Activated CD8-positive, alpha-beta memory T cell treated with anti-CD3 and anti-CD28 coated beads for 1 hour (primary cell): ENCODE measurements at regions not wholly inside any gene's neighbourhood (a gene's known extent, or its start where the extent isn't known, plus 50 kb on each side); places are given as distances from the start of the nearest gene placed in this dataset.

Experiments used
- DNase-seq, 2 donors: peaks; one replicate each; pipeline ENCODE4 v3.0.0-alpha.2; 2020; ENCODE audit warnings: low read depth in 1 of 2; ENCODE audit errors: extremely low read depth in 1 of 2

- DNase-seq: no peak
Observed at GRCh38 chr13:31853643-31854326, 114.5 kb downstream of the RXFP2 start.

DNA sequence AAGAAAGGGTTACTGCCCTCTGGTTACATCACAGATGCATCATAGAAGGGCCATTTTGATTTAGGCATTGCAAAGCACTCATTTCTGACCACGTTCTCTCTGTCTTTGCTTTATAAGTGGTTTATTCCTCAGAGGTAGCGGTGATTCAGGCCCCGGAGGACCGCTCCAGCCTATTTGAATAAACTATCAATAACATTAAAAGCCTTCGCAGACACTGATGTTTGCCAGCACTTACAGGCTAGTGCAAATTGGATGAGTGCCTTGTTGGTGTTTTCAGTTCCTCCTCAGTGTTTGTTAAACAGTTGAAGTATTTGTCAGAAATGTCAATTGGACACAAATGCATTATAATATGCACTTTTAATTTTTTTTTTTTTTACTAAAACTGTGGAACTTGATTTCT lies 120.2 kb downstream of the RXFP2 start:
- no peak for DNase-seq

DNA sequence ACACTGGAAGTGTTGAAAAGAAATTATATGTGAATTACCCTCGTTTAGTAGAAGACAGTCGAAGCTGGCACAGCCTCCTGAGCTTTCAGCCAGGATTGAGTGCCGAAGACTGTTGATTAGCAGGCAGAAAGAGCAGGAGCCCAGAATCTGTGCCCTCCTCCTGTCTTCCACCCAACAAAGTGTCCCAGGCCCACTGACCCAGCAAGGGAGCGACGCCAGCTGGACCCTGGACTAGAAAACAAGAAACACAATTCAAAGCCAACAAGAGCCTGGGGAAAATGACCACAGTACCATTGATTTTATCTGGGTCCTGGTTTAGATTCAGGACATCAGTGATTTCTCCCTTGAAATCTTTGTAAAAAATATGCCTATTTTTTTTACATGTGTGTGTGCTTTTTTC lies 120.7 kb downstream of the RXFP2 start:
- no peak for DNase-seq

DNA sequence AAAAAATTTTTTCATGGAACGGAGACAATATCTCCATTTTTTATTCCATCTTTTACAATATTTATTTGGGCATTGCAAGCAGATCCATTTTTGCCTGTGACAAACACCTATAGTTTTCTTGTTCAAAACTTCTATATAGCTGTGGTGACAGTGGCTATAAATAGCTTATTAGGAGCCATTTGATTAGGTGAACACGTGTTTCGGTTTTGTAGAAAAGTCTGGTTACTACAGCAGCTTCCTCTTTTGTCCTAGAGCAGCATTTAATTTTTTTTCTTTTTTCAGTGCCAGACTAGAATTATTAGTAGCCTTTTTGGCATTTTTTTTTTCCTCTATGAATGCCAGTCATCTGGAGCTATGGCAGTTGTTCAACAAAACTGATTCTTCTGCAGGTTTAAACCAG lies 123.5 kb downstream of the RXFP2 start:
- DNase-seq: no peak

- DNase-seq: no peak
Observed at GRCh38 chr13:31864307-31864706, 125.0 kb downstream of the RXFP2 start.

GRCh38 chr13:31866099-31866498 lies 126.8 kb downstream of the RXFP2 start:
- DNase-seq: no peak

GRCh38 chr13:31867709-31868108 lies 128.4 kb downstream of the RXFP2 start:
- no peak for DNase-seq

DNA sequence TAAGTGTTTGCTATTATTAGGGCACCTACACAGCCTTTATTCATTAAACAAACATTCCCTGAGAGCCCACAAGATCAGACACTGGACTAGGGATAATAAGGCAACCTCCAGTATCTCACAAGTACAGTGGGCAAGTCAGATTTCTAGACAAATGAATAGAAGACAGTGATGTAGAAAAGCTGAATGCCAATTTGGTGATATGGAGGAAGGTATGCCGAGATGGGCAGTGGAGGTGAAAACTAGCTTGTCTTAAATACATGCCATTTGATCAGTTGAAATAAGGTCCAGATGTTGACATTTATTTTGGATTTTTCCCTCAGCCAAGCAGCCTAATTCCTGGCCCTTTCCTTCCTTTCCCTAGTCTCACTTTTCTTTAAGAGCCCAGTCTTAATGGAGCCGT lies 130.3 kb downstream of the RXFP2 start:
- DNase-seq: no peak

GRCh38 chr13:31870511-31870910 lies 131.2 kb downstream of the RXFP2 start:
- DNase-seq: no peak

GRCh38 chr13:31873145-31873544 lies 133.8 kb downstream of the RXFP2 start:
- DNase-seq: no peak

GRCh38 chr13:31875134-31875533 lies 135.8 kb downstream of the RXFP2 start:
- DNase-seq: no peak

GRCh38 chr13:31878052-31878451 lies 138.7 kb downstream of the RXFP2 start:
- no peak for DNase-seq

GRCh38 chr13:31878495-31878894 lies 139.2 kb downstream of the RXFP2 start:
- no peak for DNase-seq

DNA sequence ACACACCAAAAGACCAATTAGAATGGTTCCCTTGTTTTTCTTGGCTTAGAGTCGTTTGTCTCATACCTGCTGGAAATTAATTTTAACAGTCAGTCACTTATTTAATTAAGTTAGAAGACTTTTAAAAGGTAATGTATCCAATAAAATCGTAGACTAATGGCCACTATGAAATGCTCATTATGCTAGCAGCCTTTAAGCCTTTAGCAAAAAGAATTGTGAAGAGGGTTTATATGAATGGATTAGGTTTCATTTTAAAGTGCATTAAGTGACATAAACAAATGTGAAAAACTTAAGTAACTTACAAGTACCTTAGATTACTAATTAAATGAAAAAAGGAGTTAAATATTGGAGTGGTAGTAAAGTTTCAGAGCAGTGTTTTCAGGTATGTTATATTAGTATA lies 139.6 kb downstream of the RXFP2 start:
- DNase-seq: no peak

GRCh38 chr13:31880851-31881494 lies 141.6 kb downstream of the RXFP2 start:
- DNase-seq: no peak

- no peak for DNase-seq
Observed at GRCh38 chr13:31881495-31881882, 142.2 kb downstream of the RXFP2 start.

- DNase-seq: no peak
Observed at GRCh38 chr13:31882794-31883193, 143.5 kb downstream of the RXFP2 start.

DNA sequence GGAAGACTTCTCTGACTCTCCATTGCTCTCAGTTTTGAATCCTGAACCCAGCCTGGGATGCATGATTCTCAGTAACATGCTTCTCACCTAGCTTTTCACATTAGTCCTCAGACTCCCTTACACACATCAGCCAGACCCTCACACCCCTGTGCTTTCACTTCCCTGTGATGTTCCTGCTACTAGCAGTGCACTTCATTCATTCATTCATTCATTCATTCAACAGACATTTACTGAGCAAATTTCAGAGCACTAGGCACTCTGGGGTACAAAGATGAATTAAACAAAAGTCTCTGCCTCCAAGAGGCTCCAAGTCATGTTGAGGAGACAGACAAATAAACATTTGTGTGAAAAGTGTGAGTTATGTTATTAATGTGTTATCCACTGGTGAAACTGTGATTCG lies 145.2 kb downstream of the RXFP2 start:
- DNase-seq: no peak

GRCh38 chr13:31885994-31886393 lies 145.6 kb upstream of the FRY start:
- no peak for DNase-seq

- no peak for DNase-seq
Observed at GRCh38 chr13:31887286-31887685, 144.3 kb upstream of the FRY start.

- no peak for DNase-seq
Observed at GRCh38 chr13:31890946-31891345, 140.6 kb upstream of the FRY start.

- no peak for DNase-seq
Observed at GRCh38 chr13:31891472-31891871, 140.1 kb upstream of the FRY start.

GRCh38 chr13:31894931-31895330 lies 136.6 kb upstream of the FRY start:
- DNase-seq: no peak
